ENCODE measurements at regions not wholly inside any gene's neighbourhood (a gene's known extent, or its start where the extent isn't known, plus 50 kb on each side); places are given as distances from the start of the nearest gene placed in this dataset.
"Not testable (repeated sequence)": the region's sequence is repeated elsewhere in the genome, so short reads cannot be mapped to it uniquely, and the experiment has no call there.

- no peak for DNase-seq (ENCODE audit: low read depth)
Observed at GRCh38 chr13:99736541-99736940, 235.0 kb downstream of the ZIC5 start.

GRCh38 chr13:99734013-99734693 lies 232.9 kb downstream of the TM9SF2 start:
- DNase-seq (ENCODE audit: low read depth), result no peak

GRCh38 chr13:99733346-99733745 lies 232.1 kb downstream of the TM9SF2 start:
- no peak for DNase-seq (ENCODE audit: low read depth)

DNA sequence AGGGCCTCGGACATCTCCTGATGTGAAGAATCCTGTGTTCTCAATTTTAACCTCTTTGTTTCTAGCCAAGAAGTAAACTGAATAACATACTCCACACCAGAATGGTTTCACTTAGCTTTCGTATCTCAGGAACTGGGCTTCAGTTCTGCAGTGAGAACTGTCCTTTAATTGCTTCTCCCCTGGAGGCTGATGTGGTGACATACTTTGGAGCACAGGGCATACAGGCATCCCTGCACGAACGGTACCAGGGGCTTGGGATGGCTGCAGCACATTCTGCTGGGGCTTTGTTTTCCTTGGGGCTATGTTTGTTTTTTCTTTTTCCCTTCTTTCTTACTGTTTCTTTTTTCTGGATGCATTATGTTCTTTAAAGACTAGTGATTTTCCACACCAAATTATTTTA lies 230.5 kb downstream of the TM9SF2 start:
- DNase-seq (ENCODE audit: low read depth), result no peak

GRCh38 chr13:99730403-99730802 lies 229.1 kb downstream of the TM9SF2 start:
- DNase-seq (ENCODE audit: low read depth), result no peak

GRCh38 chr13:99729745-99730144 lies 228.5 kb downstream of the TM9SF2 start:
- DNase-seq (ENCODE audit: low read depth), result no peak

- DNase-seq (ENCODE audit: low read depth), result not testable (repeated sequence)
Observed at GRCh38 chr13:99727651-99728050, 226.4 kb downstream of the TM9SF2 start.

- DNase-seq (ENCODE audit: low read depth), result no peak
Observed at GRCh38 chr13:99726282-99726894, 225.1 kb downstream of the TM9SF2 start.

DNA sequence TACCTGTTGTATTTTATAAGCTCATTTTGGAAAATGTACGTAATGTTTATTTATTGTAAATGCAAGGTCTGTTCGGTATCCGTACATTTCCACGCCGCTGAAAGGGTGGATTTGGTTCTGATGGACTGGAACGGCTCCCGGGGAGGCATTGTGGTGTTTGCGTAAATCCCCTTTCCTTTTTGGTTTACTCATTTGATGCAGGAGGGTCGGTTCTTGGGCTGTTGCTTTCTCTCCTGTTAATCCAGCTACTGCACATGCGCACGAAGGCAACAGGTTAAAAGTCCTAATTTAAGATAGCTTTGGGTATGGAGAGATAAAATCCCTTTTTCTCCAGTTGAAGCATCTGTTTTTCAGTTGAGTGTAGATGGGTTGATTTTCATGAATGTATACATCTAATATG lies 224.4 kb downstream of the TM9SF2 start:
- DNase-seq (ENCODE audit: low read depth), result no peak

DNA sequence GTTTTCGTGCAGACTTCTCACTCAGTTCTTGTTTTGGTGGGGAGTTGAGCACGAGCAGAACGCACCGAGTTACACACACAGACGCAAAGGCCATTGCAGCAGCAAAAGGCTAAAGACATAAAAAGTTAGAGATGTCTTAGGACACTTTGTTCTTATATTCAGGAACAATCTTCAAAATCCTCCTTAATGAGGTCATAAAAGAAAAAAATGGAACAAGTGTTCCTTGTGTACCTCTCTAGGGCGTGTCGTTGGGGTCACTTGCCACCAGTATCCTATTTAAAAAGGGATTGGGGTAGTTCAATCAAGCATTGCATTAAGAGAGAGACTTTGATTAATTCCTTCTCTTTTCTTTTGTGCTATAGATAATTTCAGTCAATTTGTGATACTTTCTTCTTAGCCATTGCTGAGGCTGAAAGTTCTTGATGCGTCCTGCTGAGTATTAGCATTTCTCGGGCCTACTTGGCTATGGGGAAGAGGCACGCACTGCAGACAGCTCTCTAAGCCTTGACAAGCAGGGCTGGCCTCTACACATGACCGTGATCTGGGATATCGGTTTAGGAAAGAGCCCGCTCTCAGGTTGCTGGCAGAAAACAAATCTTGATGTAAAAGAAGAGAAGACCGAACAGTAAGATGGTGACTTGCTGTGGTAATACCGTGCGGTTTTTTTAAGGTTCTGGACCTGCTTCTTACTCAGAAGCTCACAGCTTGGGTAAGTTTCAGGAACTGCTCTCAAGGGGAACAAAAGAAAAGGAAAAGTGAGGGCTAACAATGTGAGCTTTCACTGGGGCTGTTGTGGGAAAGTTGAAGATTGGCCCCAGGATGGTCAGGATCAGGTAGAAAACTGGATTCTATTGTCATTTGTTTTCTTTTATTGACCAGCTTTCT lies 223.6 kb downstream of the TM9SF2 start:
- DNase-seq (ENCODE audit: low read depth), result no peak

DNA sequence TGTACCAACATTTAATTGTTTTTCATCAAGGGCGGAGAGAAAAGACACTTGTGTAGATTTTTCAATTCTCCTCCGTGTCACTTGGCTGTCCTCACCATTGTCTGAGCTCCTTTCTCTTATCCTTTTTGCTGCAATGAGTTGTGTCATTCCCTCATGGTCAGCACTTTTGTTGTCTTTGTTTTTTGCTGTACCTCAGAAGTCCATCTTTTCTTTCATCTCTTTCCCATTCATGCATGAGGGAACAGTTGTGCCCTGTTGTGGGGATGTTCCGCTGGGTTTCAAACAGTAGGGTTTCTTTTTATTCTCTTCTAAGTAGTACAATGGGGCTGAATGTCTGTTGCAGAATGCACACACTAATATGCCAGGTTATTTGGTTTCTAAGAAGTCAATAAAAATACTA lies 222.6 kb downstream of the TM9SF2 start:
- no peak for DNase-seq (ENCODE audit: low read depth)

GRCh38 chr13:99722931-99723330 lies 221.7 kb downstream of the TM9SF2 start:
- no peak for DNase-seq (ENCODE audit: low read depth)

GRCh38 chr13:99722338-99722818 lies 221.1 kb downstream of the TM9SF2 start:
- DNase-seq (ENCODE audit: low read depth), result no peak

DNA sequence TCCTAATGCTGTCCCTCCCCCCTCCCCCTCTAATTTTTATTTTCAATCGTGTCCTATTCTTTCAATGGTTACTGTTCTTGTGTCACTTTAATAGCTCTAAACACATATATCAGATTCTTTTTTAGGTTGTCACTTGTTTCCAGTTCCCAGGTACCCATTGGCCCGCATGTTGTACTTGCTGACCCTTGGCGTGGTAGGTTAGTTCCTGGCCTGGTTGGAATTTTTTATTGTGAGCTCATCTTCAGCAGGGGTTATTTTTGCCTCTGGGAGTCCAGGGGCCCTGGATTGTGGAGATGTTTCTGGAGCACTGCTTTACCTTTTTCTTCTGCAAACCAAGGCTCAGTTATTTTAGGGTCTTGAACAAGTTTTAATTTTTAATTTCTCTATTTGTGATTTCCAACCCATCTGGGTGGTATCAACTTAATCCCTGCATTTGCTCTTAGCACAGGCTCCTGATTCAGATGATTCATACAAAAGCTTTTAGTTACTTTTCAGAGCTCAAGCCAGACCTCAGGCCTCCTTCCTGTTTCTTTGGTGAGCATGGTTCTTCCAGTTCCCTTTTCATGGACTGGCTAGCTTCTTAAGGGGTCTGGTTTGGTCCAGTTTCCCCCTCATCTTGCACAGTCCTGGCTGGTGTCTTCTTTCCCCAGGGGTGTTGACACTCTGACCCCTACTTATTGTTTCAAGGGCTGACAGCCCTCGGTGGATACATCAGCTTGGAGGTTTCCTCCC lies 220.5 kb downstream of the TM9SF2 start:
- DNase-seq (ENCODE audit: low read depth), result no peak

DNA sequence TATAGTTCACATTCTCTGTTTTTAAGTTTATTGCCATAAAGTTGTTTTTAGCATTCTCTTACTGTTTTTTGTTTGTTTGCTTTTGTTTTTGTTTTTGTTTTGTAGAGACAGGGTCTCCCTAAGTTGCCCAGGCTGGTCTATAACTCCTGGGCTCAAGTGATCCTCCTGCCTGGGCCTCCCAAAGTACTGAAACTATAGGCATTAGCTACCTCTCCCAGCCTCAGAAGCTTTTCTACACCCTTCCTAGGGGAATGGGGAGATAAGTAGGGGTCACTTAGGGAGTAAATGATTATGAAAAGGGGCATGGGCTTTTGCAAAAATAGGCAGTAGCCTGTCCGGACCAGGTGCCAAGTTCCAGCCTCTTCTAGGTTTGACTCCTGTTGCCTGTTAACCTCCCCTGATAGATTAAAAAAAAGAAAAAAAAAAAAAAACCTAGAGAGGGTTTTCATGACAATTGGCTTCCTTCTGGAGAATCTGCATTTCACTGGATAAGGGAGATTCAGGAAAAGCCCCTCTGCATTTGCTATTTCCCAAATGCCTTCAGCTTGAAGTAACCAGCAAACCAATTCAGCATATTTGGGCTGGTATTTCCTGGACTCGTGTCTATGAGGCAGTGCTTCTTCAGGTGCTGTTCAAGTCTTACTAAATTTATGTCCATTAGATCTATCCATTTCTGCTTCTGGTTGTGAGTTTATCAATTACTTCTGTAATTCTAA lies 216.8 kb downstream of the TM9SF2 start:
- no peak for DNase-seq (ENCODE audit: low read depth)

- DNase-seq (ENCODE audit: low read depth), result no peak
Observed at GRCh38 chr13:99709134-99709533, 207.9 kb downstream of the TM9SF2 start.

DNA sequence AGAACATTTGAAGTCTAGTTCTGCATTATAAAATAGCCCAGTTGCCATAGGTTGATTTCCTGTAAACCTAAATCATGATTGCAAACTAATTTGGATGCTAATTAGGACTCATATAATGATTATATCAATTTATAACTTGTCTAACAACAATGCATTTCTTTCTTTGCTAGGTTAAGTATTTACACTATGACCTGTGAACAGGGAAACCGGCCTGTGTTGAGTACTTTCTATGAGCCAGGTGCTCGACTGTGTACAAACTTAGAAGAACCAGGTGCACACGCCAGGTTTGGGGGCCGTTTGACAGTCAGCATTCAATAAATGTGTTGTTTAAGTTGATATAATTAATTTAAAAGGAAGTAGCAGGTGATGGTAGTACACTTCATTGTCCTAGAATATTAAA lies 203.1 kb downstream of the TM9SF2 start:
- no peak for DNase-seq (ENCODE audit: low read depth)

DNA sequence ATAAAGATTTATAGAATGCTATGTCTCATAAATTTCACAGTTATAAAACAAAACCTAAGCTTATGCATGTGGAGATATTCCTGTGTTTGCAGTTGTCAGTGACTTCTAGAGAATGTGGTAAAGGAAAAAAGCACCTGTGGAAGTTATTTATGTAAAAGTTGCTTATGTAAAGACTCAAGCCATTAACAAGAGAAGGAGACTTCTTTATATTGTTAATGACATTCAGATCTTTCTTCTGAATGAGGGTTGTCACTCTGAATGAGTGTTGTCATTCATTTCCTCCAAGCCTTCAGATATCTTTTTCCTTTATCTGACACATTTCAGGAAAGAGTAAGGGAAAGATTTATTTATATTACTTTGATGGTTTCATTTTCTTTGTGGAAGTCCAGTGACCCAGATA lies 202.6 kb downstream of the TM9SF2 start:
- DNase-seq (ENCODE audit: low read depth), result no peak

DNA sequence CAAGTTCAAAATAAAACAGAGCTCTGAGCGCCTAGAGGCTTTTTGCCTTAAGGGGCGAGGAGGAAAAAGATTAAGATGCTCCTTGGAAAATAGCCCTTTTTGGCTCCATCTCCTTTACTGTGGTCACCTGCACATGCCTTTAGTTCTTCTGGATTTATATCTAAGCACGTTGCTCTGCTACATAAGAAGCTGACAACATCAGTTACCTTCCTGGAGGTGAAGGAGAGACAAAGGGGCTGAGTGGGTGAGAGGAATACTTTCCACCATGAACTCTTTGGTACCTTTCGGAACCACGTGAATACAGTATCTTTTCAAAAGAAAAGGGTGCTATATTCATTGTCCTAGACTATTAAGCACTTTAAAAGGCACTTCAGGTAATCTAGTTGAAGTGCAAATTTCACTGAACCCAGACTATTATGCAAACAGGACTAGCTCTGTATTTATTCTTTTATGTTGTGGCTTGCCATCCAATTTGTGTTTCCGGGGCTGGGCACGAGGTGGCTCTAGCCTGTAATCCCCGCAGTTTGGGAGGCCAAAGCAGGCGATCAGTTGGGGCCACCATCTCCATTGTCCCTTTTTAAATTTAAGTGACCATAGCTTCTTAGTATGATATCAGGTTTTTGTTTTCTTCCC lies 201.5 kb downstream of the TM9SF2 start:
- DNase-seq (ENCODE audit: low read depth), result no peak

DNA sequence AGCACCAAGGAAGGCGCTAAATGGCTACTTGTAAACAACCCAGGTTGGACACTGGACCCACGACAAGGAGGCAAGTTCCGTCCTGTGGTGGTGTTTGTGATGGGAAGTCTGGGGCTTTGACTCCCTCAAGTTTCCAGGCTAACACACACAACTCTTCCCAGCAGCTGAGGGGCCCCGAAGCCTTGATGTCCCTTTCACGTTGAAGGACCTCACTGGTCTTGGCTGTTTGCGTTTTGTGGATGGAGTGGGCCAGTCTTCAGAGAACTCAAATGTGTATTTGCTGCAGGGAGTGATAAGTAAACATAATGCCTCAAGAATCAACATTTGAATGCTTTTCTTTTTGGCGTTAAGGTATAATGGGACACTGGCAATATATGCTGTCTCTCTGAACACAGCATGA lies 199.2 kb downstream of the TM9SF2 start:
- no peak for DNase-seq (ENCODE audit: low read depth)

- DNase-seq (ENCODE audit: low read depth), result no peak
Observed at GRCh38 chr13:99698816-99699099, 197.5 kb downstream of the TM9SF2 start.
